NCI-H146 (cell line): ENCODE measurements at regions not wholly inside any gene's neighbourhood (a gene's known extent, or its start where the extent isn't known, plus 50 kb on each side); places are given as distances from the start of the nearest gene placed in this dataset.
"Not testable (repeated sequence)": the region's sequence is repeated elsewhere in the genome, so short reads cannot be mapped to it uniquely, and the experiment has no call there.

Experiments
- DNase-seq: peaks from one replicate; lab custom pipeline; 2025; lab: John Stamatoyannopoulos, UW

DNA sequence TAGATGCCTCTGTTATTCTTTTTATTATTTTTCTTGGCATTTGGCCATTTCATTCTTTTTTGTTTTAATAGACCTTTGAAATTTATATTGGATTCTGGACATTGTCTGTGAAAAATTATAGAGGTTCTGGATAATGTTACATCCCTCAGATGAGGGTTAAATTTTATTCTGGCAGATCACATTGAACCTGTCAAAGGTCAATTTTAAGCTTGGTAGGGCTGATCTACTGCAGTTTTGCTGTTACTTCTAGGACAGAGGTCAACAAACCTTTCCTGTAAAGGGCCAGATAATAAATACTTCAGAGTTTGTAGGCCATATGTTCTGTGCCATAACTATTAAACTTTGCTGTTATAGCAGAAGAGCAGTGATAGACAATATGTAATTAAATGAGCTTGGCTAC is 318.9 kb upstream of the DPPA4 start:
- no peak for DNase-seq

DNA sequence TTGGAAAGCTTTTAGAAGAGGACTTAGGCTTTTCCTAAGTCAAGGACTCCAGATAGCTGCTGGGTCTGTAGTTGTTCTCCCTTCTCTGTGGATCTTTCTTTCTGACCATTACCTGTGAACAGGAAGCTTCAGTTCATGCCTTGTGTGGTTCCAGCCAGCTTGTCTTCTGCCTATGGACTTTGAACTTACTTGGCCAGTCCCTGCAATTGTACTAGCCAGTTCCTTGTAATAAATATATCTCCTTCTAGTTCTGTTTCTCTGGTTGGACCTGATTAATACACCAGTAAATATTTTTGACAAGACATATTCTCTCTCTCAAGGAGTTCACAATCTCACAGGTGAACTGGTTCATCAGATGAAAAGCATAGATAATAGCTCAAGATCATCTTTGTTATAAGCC is 341.3 kb upstream of the DPPA4 start:
- no peak for DNase-seq

DNA sequence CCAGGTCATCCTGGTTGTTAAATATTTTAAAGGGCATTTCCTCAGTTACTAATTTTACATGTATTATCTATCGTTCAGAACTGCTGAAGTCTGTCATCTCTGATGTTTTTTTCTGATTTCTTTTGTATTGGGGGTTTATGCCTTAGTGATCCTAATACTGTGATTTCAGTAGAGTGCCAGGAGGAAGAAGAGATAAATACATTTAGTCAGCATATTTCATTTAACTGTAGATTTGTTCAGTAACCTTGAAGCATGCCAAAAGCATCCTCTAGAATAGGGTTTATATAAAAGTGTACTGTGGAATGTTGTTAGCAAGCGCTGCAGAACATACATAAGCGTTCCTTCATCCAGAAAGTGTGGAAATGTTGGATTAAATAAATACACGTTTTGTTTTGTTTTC is 342.3 kb upstream of the DPPA4 start:
- DNase-seq = no peak

DNA sequence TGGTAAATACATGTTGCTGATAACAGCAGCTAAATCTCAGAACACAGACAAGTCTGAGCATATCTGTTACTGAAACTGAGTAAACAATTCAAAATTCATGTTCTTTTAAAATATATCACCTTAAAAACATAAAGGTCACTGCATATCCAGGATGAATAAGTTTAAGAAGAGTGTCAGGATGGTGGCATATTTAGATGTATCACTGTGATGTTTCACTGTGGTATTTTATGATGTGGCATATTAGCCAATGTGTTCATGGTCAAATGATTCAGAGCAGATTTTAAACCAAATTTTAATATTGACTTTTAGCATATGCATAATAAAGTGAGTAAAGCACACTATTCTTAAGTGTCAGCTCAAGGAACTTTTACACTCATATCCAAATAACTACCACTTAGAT is 346.4 kb upstream of the DPPA4 start:
- DNase-seq = no peak

DNA sequence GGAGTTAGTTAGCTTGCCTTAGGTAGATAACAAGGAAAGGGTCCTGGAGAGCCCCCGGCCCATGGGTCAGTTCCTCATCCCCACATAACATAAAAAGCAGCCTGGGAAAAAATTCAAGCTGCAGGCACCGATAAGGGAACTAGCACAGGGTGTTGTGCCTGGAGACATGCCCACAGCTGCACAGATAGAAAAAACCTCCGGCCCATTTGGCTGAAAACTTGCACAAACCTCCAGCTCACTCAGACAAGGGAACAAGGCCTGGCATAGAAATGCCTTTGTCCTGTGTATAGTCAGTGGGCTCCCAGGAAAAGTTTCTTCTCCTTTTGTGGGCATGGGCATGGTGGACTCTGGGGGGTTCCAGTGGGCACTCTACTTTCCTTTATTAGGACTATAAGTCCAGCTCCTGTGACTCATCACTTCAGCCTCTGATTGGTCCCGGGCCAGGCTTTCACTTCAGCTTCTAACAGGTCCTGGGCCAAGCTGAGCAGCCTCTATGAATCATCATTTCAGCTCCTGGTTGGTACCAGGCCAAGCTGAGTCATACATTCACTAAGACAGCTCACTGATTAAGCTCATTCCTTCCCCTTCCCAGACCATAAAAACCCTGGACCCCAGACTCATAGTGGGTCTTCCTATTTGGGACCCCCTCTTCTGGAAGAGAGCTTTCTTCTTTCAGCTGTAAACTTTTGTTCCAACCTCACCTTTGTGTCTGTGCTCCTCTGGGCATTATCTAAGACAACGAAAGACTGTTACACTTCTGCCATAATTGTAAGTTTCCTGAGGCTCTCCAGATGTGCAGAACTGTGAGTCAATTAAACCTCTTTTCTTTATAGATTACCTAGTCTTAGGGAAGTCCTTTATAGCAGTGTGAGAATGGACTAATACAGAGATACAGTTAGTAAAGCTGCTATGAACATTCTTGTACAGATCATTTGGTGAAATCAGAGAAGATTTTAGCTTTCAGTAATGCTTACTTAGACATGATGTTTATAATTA is 348.0 kb upstream of the DPPA4 start:
- no peak for DNase-seq

DNA sequence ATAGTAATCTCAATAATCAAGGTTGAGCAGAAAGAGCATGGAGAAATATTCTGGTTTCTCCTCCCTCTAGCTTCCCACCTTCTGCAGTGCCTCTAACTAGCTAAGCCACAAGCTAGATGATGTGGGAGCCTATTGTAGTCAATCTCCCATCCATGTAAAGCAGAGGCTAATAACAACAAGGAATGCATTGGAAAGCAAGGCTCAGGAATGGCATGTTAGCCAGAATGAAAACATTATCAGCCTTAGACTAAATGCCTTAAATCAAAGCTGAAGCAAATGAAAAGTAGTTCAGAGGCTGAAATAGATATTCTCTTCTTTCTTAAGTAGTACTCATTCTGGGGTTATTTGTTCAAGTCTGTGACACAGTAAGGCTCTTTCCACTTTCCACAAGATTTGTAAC is 350.3 kb upstream of the DPPA4 start:
- no peak for DNase-seq

DNA sequence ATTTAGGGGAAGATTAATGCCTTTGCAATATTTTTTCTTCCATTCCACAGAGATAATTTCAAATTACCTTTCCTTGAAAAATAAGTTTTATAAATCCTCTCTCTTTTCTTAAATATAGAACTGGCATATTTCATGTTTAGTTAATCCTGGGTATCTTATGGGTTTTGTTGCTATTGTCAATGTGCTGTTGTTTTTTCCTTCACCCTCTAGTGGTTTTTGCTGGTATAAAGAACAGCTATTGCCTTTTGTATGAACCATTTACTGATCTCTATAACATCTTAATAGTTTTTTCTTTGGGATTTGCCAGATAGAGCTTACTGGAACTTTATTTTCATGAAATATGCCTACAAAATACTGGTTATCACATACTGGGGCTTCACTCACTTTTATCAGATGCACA is 359.6 kb upstream of the DPPA4 start:
- DNase-seq = no peak

DNA sequence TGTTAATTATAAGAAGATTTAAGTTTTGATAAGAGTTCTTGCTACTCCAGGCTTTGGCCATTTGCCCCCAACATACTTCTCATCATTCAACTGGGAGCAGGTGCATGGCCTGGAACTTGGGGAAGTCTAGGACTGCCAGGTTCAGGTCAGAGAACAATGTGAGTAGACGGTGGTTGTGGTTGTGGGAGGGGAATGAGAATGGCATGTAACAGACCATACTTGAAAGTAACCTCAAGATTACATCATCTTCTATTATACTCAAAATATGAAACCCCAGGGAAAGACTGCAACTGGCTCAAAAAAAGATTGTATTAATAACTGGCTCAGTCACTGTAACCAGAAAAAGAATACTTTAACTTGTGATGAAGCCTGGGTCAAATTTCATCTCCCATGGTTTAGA is 364.9 kb upstream of the DPPA4 start:
- no peak for DNase-seq

DNA sequence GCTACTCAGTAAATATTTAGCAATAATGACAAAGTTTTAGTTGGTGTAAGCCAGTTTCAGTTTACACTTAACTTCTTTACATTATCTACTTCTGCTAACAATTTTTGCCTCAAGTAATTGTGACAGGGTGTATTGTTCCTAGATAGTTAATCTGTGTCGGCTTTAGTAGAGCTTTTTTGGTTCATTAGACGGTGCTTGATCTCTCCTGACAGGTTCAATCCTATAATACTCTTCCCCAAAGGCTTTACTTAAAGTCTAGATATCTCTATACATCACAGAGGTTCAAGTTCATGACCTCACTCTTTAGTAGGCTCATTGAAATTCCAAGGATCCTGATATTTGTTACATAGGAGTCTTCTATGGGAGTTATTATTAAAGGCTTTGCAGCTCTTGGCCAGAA is 365.6 kb upstream of the DPPA4 start:
- DNase-seq = no peak

DNA sequence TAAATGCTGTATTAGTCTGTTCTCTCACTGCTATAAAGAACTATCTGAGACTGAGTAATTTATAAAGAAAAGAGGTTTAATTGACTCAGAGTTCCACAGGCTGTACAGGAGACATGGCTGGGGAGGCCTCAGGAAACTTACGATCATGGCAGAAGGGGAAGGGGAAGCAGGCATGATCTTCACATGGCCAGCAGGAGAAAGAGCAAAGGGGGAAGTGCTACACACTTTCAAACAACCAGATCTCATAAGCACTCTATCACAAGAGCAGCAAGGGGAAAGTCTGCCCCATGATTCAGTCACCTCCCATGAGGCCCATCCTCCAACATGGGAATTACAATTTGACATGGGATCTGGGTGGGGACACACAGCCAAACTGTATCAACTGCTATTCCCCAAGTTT is 367.8 kb upstream of the DPPA4 start:
- not testable (repeated sequence) for DNase-seq

DNA sequence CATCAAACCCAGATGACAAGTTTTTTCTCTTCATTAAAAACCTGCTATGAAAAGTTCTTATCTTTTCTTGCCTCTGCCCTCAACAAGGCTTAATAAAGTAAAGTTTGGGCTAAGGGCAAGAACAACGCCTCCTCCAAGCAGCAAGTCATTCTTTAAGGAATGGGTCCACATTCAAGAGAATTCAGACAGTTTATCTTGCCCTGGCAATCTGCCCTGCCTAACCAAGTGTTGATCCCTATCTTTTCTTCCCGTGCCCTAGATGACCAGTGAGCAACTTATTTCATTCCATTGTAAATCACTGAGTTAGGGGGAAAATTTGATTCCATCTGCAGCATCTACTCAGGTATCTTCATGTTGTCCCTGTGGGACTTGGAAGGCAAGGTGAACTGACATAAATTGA is 370.3 kb upstream of the DPPA4 start:
- no peak for DNase-seq

DNA sequence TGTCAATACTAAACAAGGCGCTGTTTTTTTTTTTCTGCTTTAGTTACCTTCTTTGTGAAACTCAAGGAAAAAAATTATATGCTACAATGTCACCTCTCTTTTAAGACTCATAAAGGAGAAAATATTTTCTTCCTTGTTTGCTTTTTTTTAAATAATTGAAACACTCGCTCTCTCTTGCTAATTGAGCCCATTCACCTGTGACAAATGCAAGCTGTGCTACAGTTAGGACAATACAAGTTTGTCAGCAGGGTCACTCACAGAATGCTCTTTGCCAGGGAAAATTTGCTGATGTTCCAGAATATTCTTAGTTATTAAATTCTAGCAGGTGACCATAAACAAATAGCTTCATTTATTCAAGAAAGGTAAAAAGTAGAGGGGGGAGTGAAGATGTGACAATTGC is 375.9 kb upstream of the DPPA4 start:
- DNase-seq = no peak

DNA sequence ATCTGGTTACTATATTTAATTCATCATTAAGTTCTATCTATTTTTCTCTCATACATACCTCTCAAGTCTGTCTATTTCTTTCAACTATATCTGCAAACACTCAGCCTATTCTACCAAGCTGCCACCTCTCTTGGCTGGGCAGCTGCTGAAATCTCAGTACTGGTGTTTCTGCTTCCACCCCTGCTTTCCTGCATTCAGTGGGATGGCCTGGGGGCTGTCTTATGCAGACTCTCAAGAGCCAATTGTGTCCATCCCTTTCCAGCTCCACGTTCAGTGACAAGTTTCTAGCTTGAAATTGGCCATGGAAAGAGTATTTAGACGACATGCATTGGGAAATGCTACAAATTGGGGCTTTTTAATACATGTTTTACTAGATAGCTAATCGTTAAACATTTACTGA is 378.4 kb upstream of the DPPA4 start:
- DNase-seq = no peak

DNA sequence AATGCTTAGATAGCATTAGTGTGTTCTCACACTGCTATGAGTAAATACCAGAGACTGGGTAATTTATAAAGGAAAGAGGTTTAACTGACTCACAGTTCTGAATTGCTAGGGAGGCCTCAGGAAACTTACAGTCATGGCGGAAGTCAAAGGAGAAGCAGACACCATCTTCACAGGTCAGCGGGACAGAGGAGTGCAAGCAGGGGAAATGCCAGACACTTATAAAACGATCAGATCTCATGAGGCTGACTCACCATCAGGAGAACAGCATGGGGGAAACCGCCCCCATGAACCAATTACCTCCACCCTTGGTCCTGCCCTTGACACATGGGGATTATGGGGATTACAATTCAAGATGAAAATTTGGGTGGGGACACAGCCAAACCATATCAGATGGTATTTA is 381.5 kb upstream of the DPPA4 start:
- no peak for DNase-seq

DNA sequence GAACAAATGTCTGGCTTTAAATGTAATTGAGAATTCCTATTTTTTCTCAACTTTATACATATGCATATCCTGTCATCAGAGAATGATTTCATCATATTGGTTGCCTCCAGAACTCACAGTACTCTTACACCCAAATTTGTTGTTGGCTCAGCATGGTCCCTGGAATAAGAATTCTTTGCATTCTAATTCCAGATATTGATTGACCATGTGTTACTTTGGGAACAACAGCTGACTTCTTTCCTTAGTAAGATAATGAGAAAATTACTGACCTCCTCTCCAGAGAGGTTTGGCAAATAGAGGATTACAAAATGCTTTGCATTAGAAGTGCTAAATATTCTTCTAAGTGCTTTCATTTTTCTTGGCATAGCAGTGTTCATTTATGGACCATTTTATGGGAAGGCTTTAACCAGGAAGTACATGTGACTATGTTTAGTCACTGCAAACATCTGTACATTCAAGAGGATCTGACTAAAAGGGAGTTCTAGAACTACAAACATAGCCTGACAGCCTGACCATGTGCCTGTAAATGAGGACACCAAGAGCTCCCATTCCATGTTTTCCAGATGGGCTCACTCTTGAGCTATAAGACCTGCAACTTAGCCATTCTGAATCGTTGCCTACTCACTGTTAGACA is 391.6 kb upstream of the DPPA4 start:
- DNase-seq = no peak

DNA sequence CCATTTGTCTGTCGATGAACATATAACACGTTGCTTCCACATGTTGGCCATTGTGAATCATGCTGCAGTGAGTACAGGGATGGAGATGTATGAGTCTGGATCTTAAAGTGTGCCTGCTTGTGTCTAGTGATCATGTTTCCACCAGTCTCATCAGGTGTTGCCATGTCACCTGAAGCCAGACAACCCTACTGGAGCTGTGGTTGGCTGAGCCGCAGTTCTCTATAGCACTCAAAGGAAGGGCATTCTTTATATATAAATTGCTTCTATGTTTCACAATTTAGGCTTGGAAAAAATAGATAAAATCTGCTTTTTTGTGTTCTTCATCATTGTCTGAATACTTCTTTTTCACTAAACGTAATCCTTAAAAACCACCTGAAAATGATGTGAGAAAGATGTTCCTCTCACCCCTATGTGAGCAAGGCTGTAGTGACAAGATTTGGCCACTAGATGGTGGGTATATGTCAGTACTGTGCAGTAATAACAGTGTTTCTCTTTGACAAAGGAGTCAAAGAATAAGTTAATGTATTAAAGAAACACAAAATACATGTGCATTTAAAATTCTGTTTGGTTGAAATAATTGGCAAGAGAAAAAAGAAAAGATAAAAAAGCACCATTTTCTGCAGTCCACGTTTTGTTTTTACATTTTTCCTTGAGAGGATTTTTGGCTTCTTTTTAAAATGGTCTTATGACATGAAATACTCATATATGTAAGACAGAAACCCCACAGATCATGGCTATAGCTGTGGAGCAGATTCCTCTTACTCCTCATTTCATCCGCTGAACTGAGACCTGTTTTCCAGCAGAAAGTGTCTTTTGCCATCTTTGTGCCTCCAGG is 394.5 kb upstream of the DPPA4 start:
- DNase-seq = peak; percentile 37

DNA sequence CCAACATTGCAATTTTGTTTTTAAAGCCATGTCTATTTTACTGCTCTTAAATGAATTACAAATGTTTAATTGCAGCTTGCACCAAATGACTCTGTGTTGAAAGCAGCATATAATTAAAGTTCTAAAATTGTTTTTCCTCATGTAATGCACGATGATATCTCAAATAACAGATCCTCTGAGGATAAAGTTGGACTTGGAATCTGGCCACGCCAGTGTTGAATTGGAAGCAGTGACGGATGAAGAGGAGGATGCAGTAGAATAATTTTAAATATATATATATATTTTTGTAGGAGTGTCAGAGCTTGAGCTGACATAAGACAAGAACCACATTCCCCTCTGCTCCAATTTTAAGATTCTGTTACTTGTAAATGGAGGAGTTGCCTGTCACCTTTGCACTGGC is 406.6 kb upstream of the DPPA4 start:
- no peak for DNase-seq

DNA sequence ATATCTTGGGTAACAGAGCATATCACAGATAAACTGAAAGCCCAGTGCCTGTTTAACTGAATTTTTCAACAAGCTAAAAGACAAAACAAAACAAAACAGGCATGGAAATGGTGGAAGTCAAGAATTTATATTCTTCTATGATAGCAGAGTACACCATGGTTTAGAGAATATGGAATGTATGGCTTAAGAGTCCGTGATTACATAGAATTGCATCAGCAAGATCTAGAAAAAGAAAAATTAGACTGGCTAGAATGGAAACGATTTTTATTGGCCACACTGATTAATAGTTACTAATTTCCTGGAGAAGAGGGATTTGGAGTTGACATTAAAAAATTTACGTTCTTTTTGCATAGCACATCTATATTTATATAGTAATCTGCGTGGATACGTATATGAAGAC is 435.2 kb upstream of the DPPA4 start:
- DNase-seq = no peak

DNA sequence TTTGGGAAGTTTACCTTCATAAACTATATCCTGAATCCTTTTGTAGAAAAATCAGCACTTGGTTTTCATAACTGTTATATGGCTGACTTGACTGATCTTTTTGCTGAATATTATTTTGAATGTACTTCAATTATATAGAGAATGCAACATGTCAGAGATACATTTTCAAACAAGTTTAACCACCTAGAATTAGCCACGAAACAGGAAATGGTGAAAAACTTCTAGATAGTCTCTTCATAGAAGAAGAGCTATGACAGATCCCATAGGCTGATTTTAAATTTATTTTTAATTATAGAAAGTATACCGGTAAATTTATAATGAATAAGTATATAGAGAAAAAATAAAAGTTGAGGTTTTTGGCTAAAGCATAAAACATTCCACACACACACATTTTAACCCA is 436.8 kb upstream of the DPPA4 start:
- DNase-seq = no peak

DNA sequence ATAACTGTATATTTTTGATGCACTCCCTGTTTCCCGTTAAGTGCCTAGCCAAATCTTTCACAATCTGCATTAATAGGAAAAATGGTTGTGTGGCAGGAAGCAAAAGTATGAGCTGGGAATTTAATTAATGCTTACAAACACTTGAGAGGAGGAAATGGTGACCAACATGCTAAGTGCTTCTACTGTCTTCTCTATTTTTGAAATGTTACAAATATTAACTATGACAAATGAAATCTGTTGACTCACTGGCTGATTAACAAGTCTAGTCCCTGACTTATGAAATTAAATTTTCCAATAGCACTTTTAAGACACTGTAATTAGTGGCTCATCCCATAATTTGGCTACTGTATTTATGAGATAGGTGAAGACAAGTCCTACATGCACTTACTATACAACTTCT is 446.9 kb upstream of the DPPA4 start:
- no peak for DNase-seq

DNA sequence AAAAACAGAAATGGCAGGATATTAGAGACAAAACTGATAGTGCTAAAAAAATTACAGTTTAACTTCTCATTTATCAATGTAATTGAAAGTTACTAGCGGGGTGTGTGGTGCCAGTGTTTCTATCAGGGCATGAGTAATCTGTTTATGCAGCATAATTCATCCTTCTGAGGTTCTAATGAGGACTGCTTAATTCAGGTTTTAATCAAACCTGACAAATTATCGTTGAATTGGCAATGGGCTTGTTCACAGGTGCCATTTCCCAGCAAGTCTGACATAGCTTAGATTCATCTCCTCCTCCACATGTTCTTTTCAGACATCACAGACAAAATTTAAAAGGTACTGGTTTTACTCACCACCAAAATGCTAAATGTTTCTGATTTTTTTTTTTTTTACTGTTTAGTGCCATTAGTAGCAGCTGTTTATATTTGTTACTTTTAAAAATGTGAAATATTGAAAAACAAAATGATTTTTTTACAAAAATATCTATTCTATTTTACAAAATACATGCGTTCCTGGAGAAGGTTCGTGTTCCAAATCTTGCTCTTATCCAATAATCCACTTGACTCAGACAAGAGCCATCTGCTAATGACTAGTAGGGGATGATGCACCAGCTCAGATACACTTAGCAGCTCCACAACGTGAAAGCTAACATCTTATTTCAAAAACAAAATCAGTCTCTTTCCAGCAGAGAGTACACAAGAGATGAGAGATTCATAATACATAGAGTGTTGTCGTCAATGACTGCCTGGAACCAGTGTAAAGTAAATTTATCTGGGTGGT is 447.7 kb upstream of the DPPA4 start:
- no peak for DNase-seq

DNA sequence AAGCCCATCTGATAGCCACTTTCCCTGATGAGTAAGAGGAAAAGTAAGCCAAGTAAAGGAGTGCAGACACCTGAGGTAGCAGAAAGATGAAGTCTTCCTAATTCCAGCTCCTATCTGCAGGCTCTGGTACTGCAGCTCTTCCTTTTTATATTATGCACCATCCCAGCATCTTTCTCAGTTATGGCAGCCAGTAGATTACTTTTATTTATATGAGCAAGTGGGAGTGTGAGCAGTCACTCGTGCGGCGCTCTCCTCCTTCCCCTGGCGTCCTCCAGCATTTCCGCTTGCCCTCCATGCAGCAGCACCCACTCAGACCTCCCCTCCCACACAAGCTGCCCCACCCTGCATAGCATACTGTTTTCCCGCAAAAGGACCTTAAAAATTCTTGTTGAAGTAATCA is 465.9 kb upstream of the DPPA4 start:
- no peak for DNase-seq
